ENCODE measurements at regions not wholly inside any gene's neighbourhood (a gene's known extent, or its start where the extent isn't known, plus 50 kb on each side); places are given as distances from the start of the nearest gene placed in this dataset.
A peak's percentile ranks its signal among the peaks of the same experiment; 100 is the strongest.

DNA sequence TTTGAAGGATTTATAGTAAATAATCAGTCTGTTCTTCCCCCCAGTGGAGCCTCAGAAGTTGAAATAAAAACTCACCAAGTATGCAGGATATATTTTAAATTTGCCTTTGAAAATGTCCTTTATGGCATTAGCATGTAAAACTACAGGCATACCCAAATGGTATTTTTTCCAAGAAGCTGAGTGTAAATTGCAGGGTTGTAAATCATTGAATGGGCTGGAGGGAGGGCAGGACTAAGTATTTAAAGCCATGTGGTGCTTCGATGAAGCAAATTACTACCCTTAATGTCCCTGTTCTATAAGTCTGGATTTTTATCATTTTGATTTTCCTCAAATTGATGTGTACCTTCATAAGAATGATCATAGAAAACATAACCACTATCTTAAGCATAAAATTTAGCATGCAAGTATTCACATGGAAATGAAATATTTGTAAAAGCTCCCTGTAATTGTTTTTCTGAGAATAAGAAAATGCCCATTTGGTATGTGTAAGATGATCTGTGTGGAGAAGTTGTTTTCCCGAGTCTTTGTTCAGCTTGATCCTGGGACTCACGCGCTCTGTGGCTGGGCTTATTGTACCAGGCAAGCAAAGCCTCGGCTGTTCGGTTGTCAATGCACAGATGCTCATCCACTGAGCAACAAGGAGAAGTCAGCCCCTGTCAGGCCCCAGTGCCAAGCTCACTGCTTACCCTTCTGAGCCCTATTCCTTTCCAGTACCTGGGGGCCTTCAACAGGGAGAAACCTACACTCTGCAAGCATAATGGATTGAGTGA, 66.7 kb downstream of the CD164 start:
- DNase-seq = no peak

GRCh38 chr6:109314313-109314712, 68.0 kb downstream of the CD164 start:
- DNase-seq = no peak

DNA sequence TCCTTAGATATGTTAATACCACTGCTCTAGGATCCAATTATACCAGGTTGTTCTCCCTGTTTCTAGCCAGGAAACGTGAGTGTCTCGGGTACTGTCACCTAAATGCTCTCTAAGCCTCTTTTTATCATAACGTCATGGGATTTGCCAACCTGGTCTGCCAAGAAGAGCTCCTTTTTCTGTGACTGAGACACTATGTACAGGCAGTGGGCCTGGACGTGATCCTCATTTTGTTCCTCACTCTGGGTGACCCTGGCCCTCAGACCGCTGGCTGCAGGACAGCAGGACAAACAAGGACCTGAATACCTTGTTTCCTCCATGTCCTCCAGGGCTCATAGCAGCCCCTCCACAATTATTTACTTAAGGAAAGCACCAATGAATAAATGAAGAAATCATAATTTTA, 69.1 kb downstream of the CD164 start:
- DNase-seq = no peak

- DNase-seq = no peak
Measured at GRCh38 chr6:109311471-109311870, 70.8 kb downstream of the CD164 start.

- no peak for DNase-seq
Measured at GRCh38 chr6:109309917-109310316, 72.3 kb downstream of the CD164 start.

DNA sequence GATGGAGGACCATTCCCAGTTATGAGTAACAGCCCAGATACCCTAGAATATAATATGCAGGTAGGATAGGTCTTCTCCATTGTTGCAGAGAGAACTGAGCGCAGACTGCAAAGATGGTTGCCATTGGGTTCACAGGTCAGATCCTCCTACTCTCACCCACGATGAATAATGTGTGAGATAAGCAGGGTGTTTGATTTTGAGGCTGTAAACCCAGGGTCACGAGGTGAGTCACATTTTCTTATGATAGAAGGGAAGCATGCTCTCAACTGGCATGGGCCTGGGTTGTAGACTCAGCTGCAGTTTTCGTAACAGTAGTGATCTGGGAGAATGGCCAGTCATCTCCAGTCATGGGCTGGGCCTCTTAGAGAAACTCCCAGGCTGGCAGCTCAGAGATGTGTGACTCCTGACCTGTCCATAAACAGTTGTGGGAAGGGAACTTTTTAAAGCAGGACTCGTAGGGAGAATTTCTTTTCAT, 74.2 kb downstream of the CD164 start:
- peak; percentile 85 to 99 for DNase-seq

GRCh38 chr6:109306733-109307132, 75.5 kb downstream of the CD164 start:
- DNase-seq = peak in 1 of 2 donors; percentile 27

DNA sequence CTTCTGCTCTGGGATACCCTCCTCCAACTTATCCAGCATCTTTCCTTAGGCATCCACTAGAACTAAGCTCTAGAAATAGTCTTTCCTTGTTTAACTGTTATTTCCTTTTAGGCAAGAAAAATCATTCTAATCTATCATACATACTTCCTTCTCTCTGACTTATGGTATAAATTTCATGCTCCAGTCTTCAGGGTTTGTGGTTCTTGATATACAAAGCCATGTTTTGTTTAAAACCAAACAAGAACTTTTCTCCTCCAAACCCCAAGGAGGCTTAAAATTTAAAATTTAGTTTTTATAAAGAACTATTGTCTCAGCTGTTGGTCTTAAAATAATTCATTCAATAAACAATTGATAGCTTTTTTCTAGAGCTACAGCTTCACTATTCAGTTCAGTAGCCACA, 77.2 kb downstream of the CD164 start:
- no peak for DNase-seq

- peak; percentile 38 to 81 for DNase-seq
Measured at GRCh38 chr6:109304284-109305015, 77.8 kb downstream of the CD164 start.

DNA sequence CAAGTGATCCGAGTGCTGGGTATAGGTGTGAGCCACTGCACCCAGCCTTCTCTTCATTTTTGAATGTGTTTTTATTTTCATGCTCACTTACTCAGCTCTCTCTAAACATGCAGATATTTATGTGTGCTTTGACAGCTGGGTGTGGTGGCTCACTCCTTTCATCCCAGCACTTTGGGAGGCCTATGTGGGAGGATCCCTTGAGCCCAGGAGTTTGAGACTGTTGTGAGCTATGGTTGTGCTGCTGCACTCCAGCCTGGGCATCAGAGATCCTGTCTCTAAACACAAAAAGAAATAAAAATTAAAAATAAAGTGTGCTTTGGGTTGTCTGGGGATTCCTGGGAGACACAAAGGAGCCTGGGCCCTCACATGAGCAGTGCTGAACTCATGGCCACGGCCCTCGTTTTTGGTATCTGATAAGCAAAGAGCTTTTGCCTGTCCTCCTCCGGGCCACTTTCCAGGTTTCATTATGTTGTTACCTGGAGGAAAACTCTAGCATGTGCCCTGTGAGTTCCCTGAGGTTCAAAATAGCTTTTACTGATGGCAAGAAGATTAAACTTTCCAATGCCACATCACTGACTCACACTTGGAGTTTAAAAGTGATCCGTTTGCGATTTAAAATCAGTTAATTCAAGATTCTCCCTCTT, 78.5 kb downstream of the CD164 start:
- no peak for DNase-seq

GRCh38 chr6:109303164-109303563, 79.1 kb downstream of the CD164 start:
- no peak for DNase-seq

DNA sequence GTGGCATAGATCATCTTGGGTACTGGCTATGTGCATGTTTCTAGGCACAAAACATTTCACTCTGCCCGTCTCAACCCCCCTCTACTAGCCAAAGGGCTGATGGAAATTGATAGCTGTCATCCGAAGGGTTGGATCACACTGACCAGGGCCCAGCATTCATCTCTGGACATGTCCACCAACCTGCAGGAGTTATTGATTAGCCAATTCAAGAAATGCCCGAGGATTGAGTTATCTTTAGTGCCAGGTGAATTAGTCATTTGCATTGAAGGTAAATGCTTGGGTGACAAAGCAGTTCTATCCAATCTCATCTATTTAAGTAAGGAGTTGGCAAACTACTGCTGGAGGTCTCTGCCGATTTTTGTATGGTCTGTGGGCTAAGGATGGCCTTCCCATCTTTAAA, 80.1 kb downstream of the CD164 start:
- DNase-seq = no peak

- no peak for DNase-seq
Measured at GRCh38 chr6:109301418-109301817, 80.8 kb downstream of the CD164 start.

- DNase-seq = no peak
Measured at GRCh38 chr6:109300874-109301273, 81.4 kb downstream of the CD164 start.

GRCh38 chr6:109299776-109300564, 82.3 kb downstream of the CD164 start:
- DNase-seq = peak in 1 of 2 donors; percentile 30

- DNase-seq = no peak
Measured at GRCh38 chr6:109299265-109299607, 83.0 kb downstream of the CD164 start.

DNA sequence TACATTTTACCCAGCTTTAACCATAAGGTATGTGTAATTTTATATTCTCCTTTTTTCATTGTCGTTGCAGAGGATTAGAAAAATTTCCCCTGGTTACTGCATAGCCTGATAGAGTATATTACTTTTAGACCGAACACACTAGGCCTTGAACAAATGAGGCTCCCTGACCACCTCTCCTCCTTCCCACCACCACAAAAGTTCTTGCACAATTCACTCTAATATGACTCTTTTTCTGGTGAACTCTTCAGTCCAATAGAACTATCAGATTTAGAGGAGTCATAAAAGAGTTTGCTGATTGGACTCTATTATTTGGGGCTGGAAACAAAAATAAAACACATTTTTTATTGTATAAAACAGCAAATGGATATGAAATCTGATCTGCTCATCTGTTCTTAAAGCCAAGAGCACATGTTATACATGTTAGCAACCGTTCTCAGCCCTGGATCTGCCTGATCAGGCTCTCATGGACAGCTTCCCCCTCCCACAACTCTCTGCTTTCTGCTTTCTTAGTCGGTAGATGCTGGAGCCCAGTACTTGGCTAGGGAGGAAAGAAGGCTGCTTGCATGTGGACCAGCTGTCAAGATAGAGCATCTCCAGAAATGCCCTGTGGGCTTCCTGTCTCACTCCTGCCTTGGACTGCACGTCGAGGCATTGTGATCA, 83.5 kb downstream of the CD164 start:
- no peak for DNase-seq

GRCh38 chr6:109297406-109298110, 84.7 kb downstream of the CD164 start:
- no peak for DNase-seq

DNA sequence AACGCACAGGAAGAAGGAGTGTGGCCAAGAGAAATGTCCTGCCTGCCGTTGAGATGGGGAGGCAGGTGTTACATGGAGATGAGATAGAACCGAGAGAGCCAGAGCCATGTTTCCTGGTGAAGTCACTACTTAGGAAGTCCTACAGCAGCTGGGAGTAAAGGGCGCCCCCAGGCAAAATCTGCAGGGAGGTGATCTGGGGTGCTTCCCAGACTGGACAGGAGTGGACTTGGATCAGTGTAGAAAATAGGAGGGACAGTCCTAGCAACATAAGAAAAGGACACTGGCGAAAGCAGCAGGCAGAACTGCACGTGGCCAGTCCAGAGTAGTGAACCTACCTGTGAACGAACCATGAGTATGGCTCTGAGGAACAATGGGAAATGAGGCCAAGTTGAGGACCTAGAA, 85.3 kb downstream of the CD164 start:
- DNase-seq = no peak

- DNase-seq = no peak
Measured at GRCh38 chr6:109296452-109296851, 85.8 kb downstream of the CD164 start.

- DNase-seq = no peak
Measured at GRCh38 chr6:109295774-109296156, 86.5 kb downstream of the CD164 start.
